ENCODE measurements at regions not wholly inside any gene's neighbourhood (a gene's known extent, or its start where the extent isn't known, plus 50 kb on each side); places are given as distances from the start of the nearest gene placed in this dataset.

- no peaks in the 10 kb centered on the region for H3F3A ChIP-seq (replicated peaks; ENCODE audit: insufficient read depth)
- no peak overlapping the region for H3K4me3 ChIP-seq (ENCODE audit: low read depth in 2 of 2, low read length in 1 of 2)
- H2AFZ ChIP-seq (ENCODE audit: low read depth), result no peak overlapping the region
- H4K20me1 ChIP-seq (ENCODE audit: insufficient read depth), result no peaks in the 10 kb centered on the region
- no peak overlapping the region for H3K9ac ChIP-seq
- no peaks in the 10 kb centered on the region for H3K9me3 ChIP-seq
- ChIA-PET CTCF (interaction anchor here (0.5 kb wide), 1 partner anchor 399 kb away, joined by 3 read pairs; no protein-coding TSS in a partner anchor), POLR2A (no interaction called here)
- WGBS (ENCODE audit: low lambda C conversion rate), result 20% methylated on average over 4 of the region's 4 CpGs
- H3K4me2 ChIP-seq, result no peak overlapping the region
- no peak for DNase-seq
- no peaks in the 10 kb centered on the region for H3K4me1 ChIP-seq (ENCODE audit: control insufficient read depth in 1 of 2, insufficient read depth in 2 of 2, low read depth in 1 of 2, low read length in 1 of 2)
- no peaks in the 10 kb centered on the region for H3K9me2 ChIP-seq
- no peaks in the 10 kb centered on the region for H3K79me2 ChIP-seq (ENCODE audit: insufficient read depth)
- H3K27me3 ChIP-seq (ENCODE audit: insufficient read depth), result no peaks in the 10 kb centered on the region
- H3K27ac ChIP-seq (ENCODE audit: low read depth in 2 of 2, low read length in 1 of 2), result no peak overlapping the region
- no peak for TF ChIP-seq FOXJ3 (CRISPR knock-in tag; IDR thresholded peaks at IDR 0.05)
- no peak for TF ChIP-seq POLR2AphosphoS5 (IDR thresholded peaks at IDR 0.05; ENCODE audit: low read depth, low read length)
- TF ChIP-seq, protein P1, sequence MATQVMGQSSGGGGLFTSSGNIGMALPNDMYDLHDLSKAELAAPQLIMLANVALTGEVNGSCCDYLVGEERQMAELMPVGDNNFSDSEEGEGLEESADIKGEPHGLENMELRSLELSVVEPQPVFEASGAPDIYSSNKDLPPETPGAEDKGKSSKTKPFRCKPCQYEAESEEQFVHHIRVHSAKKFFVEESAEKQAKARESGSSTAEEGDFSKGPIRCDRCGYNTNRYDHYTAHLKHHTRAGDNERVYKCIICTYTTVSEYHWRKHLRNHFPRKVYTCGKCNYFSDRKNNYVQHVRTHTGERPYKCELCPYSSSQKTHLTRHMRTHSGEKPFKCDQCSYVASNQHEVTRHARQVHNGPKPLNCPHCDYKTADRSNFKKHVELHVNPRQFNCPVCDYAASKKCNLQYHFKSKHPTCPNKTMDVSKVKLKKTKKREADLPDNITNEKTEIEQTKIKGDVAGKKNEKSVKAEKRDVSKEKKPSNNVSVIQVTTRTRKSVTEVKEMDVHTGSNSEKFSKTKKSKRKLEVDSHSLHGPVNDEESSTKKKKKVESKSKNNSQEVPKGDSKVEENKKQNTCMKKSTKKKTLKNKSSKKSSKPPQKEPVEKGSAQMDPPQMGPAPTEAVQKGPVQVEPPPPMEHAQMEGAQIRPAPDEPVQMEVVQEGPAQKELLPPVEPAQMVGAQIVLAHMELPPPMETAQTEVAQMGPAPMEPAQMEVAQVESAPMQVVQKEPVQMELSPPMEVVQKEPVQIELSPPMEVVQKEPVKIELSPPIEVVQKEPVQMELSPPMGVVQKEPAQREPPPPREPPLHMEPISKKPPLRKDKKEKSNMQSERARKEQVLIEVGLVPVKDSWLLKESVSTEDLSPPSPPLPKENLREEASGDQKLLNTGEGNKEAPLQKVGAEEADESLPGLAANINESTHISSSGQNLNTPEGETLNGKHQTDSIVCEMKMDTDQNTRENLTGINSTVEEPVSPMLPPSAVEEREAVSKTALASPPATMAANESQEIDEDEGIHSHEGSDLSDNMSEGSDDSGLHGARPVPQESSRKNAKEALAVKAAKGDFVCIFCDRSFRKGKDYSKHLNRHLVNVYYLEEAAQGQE (IDR thresholded peaks at IDR 0.05; ENCODE audit: low read depth, low read length), result no peak
- no peak for TF ChIP-seq ELF1 (IDR thresholded peaks at IDR 0.05)
- TF ChIP-seq MAX (IDR thresholded peaks at IDR 0.05; ENCODE audit: low read depth), result no peak
- no peak for TF ChIP-seq RFX5 (IDR thresholded peaks at IDR 0.05; ENCODE audit: low read length)
- no peak for TF ChIP-seq EZH2phosphoT487 (IDR thresholded peaks at IDR 0.05; ENCODE audit: borderline replicate concordance, low read depth)
- TF ChIP-seq GATA2 (CRISPR knock-in tag; IDR thresholded peaks at IDR 0.05), result no peak
- H3K36me3 ChIP-seq (replicated peaks in 1 of 2; ENCODE audit: control insufficient read depth in 1 of 2, insufficient read depth in 2 of 2, low read length in 1 of 2), result no peaks in the 10 kb centered on the region
Measured at GRCh38 chr2:136613096-136613495, 152.2 kb upstream of the THSD7B start.

DNA sequence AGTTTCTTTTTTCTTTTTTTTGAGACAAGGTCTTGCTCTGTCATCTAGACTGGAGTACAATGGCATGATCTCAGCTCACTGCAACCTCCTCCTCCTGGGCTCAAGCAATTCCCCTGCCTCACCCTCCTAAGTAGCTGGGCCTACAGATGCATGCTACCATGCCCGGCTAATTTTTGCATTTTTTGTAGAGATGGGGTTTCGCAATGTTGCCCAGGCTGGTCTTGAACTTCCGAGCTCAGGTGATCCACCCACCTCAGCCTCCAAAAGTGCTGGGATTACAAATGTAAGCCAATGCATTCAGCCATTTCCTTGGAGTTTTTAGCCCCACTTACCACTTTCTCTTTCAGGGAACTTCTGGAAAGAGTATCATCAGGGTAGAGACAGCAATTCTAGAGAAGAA is 153.3 kb upstream of the THSD7B start:
- Histone ChIP-seq H3K27me3 (ENCODE audit: insufficient read depth) (no peaks in the 10 kb centered on the region), H2AFZ (ENCODE audit: low read depth) (no peak overlapping the region), H3K4me2 (no peak overlapping the region), H3K27ac (ENCODE audit: low read depth in 2 of 2, low read length in 1 of 2) (no peak overlapping the region), H3K9ac (no peak overlapping the region), H3K4me3 (ENCODE audit: low read depth in 2 of 2, low read length in 1 of 2) (no peak overlapping the region), H3K9me3 (no peaks in the 10 kb centered on the region), H3K4me1 (ENCODE audit: control insufficient read depth in 1 of 2, insufficient read depth in 2 of 2, low read depth in 1 of 2, low read length in 1 of 2) (no peaks in the 10 kb centered on the region), H4K20me1 (ENCODE audit: insufficient read depth) (no peaks in the 10 kb centered on the region), H3K79me2 (ENCODE audit: insufficient read depth) (no peaks in the 10 kb centered on the region), H3F3A (replicated peaks; ENCODE audit: insufficient read depth) (no peaks in the 10 kb centered on the region), H3K9me2 (no peaks in the 10 kb centered on the region), H3K36me3 (replicated peaks in 1 of 2; ENCODE audit: control insufficient read depth in 1 of 2, insufficient read depth in 2 of 2, low read length in 1 of 2) (no peaks in the 10 kb centered on the region)
- no peak for DNase-seq
- ChIA-PET CTCF (interaction anchor here (1.2 kb wide), 1 partner anchor 125 kb away, joined by 5 read pairs; no protein-coding TSS in a partner anchor), POLR2A (no interaction called here)
- 17% methylated on average over 3 of the region's 3 CpGs for WGBS (ENCODE audit: low lambda C conversion rate)
- TF ChIP-seq, protein P2, sequence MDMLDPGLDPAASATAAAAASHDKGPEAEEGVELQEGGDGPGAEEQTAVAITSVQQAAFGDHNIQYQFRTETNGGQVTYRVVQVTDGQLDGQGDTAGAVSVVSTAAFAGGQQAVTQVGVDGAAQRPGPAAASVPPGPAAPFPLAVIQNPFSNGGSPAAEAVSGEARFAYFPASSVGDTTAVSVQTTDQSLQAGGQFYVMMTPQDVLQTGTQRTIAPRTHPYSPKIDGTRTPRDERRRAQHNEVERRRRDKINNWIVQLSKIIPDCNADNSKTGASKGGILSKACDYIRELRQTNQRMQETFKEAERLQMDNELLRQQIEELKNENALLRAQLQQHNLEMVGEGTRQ (IDR thresholded peaks at IDR 0.05; ENCODE audit: borderline replicate concordance, low read depth, low read length), result no peak
- TF ChIP-seq, protein P1 (IDR thresholded peaks at IDR 0.05; ENCODE audit: low read depth, low read length), result no peak
- TF ChIP-seq GABPA (IDR thresholded peaks at IDR 0.05; ENCODE audit: low read depth) (no peak), FOXM1 (IDR thresholded peaks at IDR 0.05; ENCODE audit: low read depth) (no peak), MEF2A (IDR thresholded peaks at IDR 0.05; ENCODE audit: borderline replicate concordance, low read depth) (no peak), NRF1 (IDR thresholded peaks at IDR 0.05; ENCODE audit: low read depth, low read length) (no peak), POLR2AphosphoS5 (IDR thresholded peaks at IDR 0.05; ENCODE audit: low read depth, low read length) (no peak), EP300 (IDR thresholded peaks at IDR 0.05; ENCODE audit: borderline replicate concordance in 1 of 2, low read depth in 1 of 2, low read length in 1 of 2) (no peak)
